ENCODE measurements at regions not wholly inside any gene's neighbourhood (a gene's known extent, or its start where the extent isn't known, plus 50 kb on each side); places are given as distances from the start of the nearest gene placed in this dataset.

DNA sequence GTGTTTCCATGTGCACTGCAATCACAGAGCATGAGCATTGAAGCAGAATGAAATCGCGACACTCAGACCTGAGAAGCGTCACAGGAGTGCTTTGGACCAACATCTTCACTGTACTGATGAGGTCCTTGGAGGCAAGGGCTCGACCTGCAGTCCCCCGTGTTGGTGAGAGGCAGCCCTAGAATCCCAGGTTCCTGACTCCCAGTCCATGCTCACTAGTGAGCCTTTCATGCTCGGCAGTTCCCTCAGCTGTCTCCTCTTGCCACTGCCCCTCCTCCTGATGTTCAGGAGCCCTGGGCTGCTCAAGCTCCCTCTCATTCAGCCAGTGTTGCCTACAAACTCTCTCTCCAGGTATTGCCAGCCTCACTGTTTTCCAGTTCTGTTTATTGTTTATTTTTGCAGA is 291.4 kb downstream of the DYSF start:
- DNase-seq, result no peak

DNA sequence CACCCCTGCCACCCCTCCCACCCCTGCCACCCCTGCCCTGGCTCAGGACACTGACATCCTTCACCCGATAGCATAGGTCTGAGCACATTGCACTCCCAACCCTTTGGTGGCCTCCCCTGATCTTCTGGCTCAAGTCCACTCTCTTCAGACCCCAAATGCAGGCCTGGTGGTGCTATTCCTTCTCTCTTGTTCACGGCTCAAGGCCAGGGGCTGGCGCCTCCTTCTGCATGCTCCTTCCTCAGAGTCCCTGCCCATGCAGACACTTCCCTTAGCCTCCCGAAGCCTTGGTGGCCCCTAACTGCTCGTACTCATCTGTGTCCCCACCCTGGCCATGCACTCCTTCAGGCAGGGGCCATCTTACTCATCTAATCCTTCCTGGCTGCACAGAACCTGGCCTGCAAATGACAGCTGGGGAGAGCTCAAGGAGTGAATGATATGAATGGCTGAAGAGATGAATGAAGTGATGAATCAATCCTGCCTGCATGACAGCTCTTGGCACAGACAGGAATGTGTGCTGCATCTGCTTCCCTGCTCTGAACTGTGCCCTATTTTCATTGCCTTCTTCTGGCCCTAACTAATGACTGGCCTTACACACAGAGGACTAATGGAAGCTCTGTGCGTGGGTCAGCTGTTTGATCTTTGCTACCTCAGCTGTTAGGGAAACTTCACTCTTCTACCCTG is 290.8 kb downstream of the DYSF start:
- DNase-seq, result no peak

DNA sequence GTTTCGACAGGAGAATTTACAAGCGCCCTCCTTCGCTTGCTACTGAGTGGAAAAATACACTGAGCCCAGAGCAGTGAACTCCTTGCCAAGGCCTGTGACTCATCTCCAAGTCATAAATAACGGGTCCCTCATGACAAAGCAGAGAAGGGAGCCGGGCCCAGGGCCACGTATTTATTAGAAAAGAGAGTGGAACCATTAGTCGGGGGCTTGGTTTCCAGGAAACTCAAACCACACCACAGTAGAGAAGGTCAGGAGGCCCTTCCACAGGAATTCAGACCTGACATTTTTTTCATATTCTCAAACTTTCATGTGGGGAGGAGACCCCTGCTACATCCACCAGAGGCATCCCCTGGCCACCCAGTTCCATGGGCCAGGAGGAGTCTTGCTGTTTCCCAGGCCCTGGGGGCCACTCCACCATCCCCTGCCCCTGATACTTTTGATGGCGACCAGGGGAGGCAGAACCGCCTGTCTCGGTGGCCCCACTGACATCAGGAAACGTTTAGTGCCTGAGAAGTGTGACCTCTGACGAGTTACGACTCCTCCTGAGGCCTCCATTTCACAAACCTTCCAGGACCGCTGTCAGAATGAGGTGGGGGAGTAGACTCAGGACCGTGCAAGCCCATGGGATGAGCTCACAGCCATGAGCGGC is 289.7 kb downstream of the DYSF start:
- DNase-seq, result peak; percentile 34

DNA sequence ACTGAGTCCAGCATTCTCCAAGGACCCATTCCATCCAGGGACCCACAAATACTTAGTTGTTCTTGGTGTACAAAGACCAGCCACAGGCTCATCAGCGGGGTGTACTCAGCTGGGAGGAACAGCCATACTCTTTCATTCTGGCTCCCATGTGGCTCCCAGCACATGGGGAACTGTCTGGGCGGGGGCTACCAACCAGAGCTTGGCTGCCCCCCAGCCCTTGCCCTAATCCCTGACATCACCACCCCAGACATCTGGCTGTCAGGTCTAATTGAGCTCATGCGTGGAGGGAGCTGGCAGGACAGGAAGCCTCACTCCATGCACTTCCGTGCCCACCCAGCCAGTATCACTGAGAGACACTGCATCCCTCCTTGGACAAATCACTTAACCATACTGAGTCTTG is 283.6 kb downstream of the DYSF start:
- no peak for DNase-seq

DNA sequence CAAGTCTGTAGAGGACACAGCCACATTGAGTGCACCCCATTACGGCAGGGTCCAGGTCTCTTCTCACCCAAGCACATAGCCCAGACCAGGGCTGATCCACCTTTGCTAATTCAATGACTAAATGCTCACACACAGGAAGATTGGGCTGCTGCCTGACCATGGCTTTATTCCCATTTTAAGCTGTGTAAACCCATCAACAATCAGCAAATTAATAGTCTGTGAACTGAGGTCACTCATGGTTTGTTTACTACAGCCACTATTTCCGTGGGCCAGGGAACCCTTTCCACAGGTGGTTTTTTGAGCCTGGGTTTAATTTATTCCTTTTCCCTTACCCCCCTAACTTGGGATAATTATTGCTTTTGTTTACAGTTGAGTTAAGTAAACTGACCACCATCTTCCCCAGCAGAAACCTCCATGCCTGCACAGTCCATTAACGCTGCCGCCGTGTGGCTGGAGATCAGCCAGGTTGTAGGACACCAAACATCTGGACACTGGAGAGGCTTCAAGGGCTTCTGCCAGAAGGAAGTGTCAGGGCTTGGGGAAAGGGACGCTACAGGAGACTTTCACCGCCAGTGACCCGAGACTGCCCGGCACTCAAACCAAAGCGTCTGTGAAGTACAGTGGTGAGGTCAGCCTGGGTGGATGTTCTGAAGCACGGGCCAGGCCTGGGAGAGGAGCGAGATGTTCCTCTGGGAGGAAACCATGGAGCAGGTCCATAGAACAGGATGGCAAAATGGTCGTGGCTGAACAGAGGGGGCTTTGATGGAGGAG is 282.9 kb downstream of the DYSF start:
- DNase-seq, result no peak

Data from 8988T (cell line).